K562 (cell line): ENCODE measurements at regions not wholly inside any gene's neighbourhood (a gene's known extent, or its start where the extent isn't known, plus 50 kb on each side); places are given as distances from the start of the nearest gene placed in this dataset.

ENCODE experiments used
- ATAC-seq: fragments of 200-7000 bp; cut with Tn5 transposase; 3 replicates; pipeline ENCODE4 v1.9.1; 2020; ENCODE audit warnings: moderate library complexity
- BruUV-seq: library from RNA; stranded (reverse); fragments of 400-500 nt; replicated peaks from 2 replicates; lab custom pipeline; 2021; lab: Mats Ljungman, UMichigan
- CTCF ChIA-PET: fragments of 300-600 bp; formaldehyde crosslinking; extraction: SDS; loops from one replicate; lab custom pipeline; 2021; ENCODE audit warnings: low intra/inter-chr PET ratio; lab: Yijun Ruan, JAX
- POLR2A ChIA-PET: fragments of 300-600, 350-650 bp; sonication (Branson Sonifier 250); formaldehyde crosslinking; extraction: SDS; loops from one replicate; lab custom pipeline; 2021; ENCODE audit warnings: antibody characterized with exemption, inconsistent platforms; lab: Yijun Ruan, JAX
- DNase-seq, 4 experiments: peaks; one replicate each; pipeline versions ENCODE4 v3.0.0 to v3.0.0-alpha.2; 2011 to 2018; ENCODE audit warnings: low spot score in 3 of 4, mixed read lengths in 3 of 4; ENCODE audit errors: extremely low read depth in 1 of 4
- FAIRE-seq: peaks from 2 replicates; lab custom pipeline; 2011; peaks lifted over from hg19 to GRCh38; lab: Jason Lieb, UNC
- H2AFZ ChIP-seq: 2 replicates; pipeline ENCODE4 v1.6.0; 2011; ENCODE audit warnings: low read depth, low read length, control low read depth, inconsistent platforms
- H3K27ac ChIP-seq: fragments of 200-600 bp; 3 replicates; pipeline ENCODE4 v1.8.0; 2011; ENCODE audit warnings: low read depth, mild to moderate bottlenecking, control low read depth, inconsistent platforms, low read length, moderate library complexity, mixed read lengths; ENCODE audit errors: extremely low read depth
- H3K27me3 ChIP-seq, 2 experiments: fragments of 300-600 bp in 1 of 2; 2 replicates in 1 of 2; 3 replicates in 1 of 2; pipeline versions ENCODE4 v1.6.0 to v1.8.0; 2011; ENCODE audit warnings: inconsistent platforms in 2 of 2, low read length in 2 of 2, mild to moderate bottlenecking in 1 of 2, mixed read lengths in 1 of 2, moderate library complexity in 1 of 2; ENCODE audit not compliant: control insufficient read depth in 2 of 2, insufficient read depth in 2 of 2
- H3K36me3 ChIP-seq: fragments of 300-600 bp; 3 replicates; pipeline ENCODE4 v1.8.0; 2011; ENCODE audit warnings: mild to moderate bottlenecking, low read length, inconsistent platforms; ENCODE audit not compliant: control insufficient read depth, insufficient read depth
- H3K4me1 ChIP-seq, 2 experiments: fragments of 200-600 bp in 1 of 2; replicated peaks in 1 of 2; 2 replicates in 1 of 2; 3 replicates in 1 of 2; pipeline versions ENCODE4 v1.5.1 to v1.8.0; 2011; ENCODE audit warnings: inconsistent platforms in 2 of 2, low read length in 2 of 2, mild to moderate bottlenecking in 1 of 2, mixed read lengths in 1 of 2, moderate library complexity in 1 of 2; ENCODE audit not compliant: control insufficient read depth in 2 of 2, insufficient read depth in 2 of 2
- H3K4me2 ChIP-seq: 2 replicates; pipeline ENCODE4 v1.6.1; 2011; ENCODE audit warnings: low read length, control low read depth, inconsistent platforms, mixed read lengths; ENCODE audit not compliant: insufficient read depth
- H3K4me3 ChIP-seq: fragments of 200-600 bp; sonication (generic), shearing (Covaris generic); 2 replicates; pipeline ENCODE4 v1.5.1; 2016; ENCODE audit warnings: control low read depth, inconsistent platforms
- H3K79me2 ChIP-seq: fragments of 200-600 bp; 3 replicates; pipeline ENCODE4 v1.8.0; 2011; ENCODE audit warnings: low read length, inconsistent platforms; ENCODE audit not compliant: control insufficient read depth, insufficient read depth
- H3K9ac ChIP-seq, 2 experiments: 2 replicates each; pipeline versions ENCODE4 v1.6.0 to v1.6.1; 2011; ENCODE audit warnings: low read depth in 2 of 2, low read length in 2 of 2, control low read depth in 1 of 2, inconsistent platforms in 1 of 2, mild to moderate bottlenecking in 1 of 2, mixed read lengths in 1 of 2; ENCODE audit not compliant: insufficient read depth in 1 of 2
- H3K9me1 ChIP-seq: one replicate; pipeline ENCODE4 v1.6.0; 2011; ENCODE audit warnings: inconsistent platforms, mild to moderate bottlenecking, low read length, moderate library complexity; ENCODE audit not compliant: control insufficient read depth, insufficient read depth
- H3K9me3 ChIP-seq: replicated peaks from 2 replicates; pipeline ENCODE4 v1.5.1; 2011; ENCODE audit warnings: low read depth, low read length, inconsistent platforms; ENCODE audit not compliant: control insufficient read depth, insufficient read depth
- H4K20me1 ChIP-seq: replicated peaks from 2 replicates; pipeline ENCODE4 v1.6.1; 2011; ENCODE audit warnings: low read length, inconsistent platforms, mixed read lengths; ENCODE audit not compliant: control insufficient read depth, insufficient read depth
- SIN3A ChIP-seq, 2 experiments: fragments of 150-350 bp in 1 of 2; IDR thresholded peaks; 2 replicates each; pipeline ENCODE4 v1.6.1; 2011 to 2016; ENCODE audit warnings: borderline replicate concordance in 2 of 2, low read depth in 2 of 2, low read length in 2 of 2, mild to moderate bottlenecking in 2 of 2, moderate library complexity in 2 of 2; ENCODE audit not compliant: control insufficient read depth in 1 of 2
- ZNF561 ChIP-seq: fragments of 450-650 bp; formaldehyde crosslinking; conservative IDR thresholded peaks from 2 replicates; pipeline ENCODE4 v1.4.0; 2020; ENCODE audit warnings: mild to moderate bottlenecking, moderate library complexity
- WGBS: fragments of 100-300 bp; shearing (Covaris generic); methylation state at CpG from one replicate; pipeline ENCODE4 v1.1.6; 2016; ENCODE audit warnings: low coverage, mixed read lengths; ENCODE audit not compliant: insufficient coverage; ENCODE audit errors: missing lambda C conversion rate; 5-methylcytosine and 5-hydroxymethylcytosine counted together
- in situ Hi-C: fragments of 300-500 bp; cut with MboI; formaldehyde crosslinking; loops from 4 replicates; pipeline ENCODE4 v1.15.0; 2018; ENCODE audit warnings: inconsistent platforms, mixed read lengths
- intact Hi-C: fragments of 100-400 bp; cut with micrococcal nuclease; formaldehyde crosslinking; loops from 2 replicates; pipeline ENCODE4 v1.14.2; 2022

DNA sequence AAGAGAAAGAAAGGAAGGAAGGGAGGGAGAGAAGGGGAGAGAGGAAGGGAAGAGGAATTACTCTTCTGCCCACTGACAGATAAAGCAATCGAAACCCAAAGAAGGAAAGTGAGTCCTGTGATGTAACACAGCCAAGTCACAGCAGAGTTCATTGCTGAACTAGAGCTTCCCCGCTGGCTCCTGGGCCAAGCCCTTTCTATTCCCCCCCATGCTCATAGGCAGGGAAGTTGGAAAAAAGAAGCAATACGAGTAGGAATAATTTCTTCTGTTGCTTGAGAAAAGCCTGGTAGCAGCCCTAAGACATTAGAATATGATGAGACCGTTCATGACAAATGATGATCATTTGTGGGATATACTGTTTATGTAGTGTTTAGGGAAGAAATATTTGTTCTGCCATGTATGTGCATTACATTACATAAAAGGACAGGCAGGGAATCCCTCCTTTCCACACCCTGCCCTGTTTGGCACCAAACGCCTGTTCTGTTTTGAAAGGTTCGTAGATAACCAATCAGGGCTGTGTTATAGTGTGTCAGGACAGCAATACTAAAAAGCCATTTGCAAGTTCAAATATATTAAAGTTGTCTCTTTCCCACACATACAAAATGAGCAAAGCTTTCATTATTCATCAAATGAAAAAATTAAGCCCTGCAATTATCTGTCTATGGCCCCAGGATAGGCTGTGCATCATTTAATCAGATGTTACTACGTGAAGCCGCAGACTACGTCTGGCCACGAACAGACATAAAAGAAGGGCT lies 111.0 kb upstream of the TRPM1 start:
- Histone ChIP-seq H3K9me3 (no peaks in the 10 kb centered on the region), H3K4me2 (no peak overlapping the region), H3K27me3 (peaks cover 6 to 21% of the 10 kb centered on the region in 2 experiments), H3K4me3 (no peak overlapping the region), H3K27ac (no peak overlapping the region), H3K79me2 (no peaks in the 10 kb centered on the region), H3K4me1 (peaks cover 0 to 18% of the 10 kb centered on the region in 2 experiments; a peak in 2 of 5 replicates), H4K20me1 (peaks cover 4% of the 10 kb centered on the region), H3K9ac (no peak overlapping the region), H3K36me3 (no peaks in the 10 kb centered on the region), H2AFZ (no peak overlapping the region), H3K9me1 (no peaks in the 10 kb centered on the region)
- ChIA-PET POLR2A (interaction anchor here (0.6 to 1.5 kb wide), 3 partner anchors 91 to 346 kb away, joined by 3 to 4 read pairs (median 3); no protein-coding TSS in a partner anchor), CTCF (no interaction called here)
- FAIRE-seq (no peak), DNase-seq (no peak), ATAC-seq (no peak)
- BruUV-seq, result no TSS peak
- intact Hi-C loops (no loop called here), in situ Hi-C loops (no loop called here)
- 11% methylated on average over 10 of the region's 10 CpGs for WGBS
- TF ChIP-seq SIN3A (IDR thresholded peaks at IDR 0.05; ENCODE audit: borderline replicate concordance in 2 of 2, control insufficient read depth in 1 of 2, low read depth in 2 of 2, low read length in 2 of 2) (no peak), ZNF561 (CRISPR knock-in tag) (no peak)
